ENCODE measurements at regions not wholly inside any gene's neighbourhood (a gene's known extent, or its start where the extent isn't known, plus 50 kb on each side); places are given as distances from the start of the nearest gene placed in this dataset.

DNA sequence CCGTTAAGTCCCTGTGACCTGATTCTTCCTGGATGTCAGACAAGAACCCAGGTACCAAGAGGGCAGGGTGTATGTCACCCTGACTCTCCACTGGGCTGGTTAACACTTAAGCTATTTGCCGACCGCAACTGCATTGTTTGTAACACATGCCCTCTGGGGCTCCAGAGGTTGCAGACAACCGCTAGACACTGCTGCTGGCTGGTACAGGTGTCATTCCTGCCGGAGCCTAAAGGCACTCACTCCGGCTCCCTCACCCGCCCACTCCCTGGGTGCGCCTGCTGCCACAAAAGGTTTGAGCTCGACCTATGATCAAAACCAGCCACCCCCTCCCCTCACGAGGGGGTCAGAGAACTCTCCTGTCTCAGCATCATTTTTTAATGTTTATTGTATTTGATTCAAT is 208.2 kb downstream of the FAT4 start:
- WGBS, 2 donors: 90 to 93% methylated on average over 10 of the region's 10 CpGs

DNA sequence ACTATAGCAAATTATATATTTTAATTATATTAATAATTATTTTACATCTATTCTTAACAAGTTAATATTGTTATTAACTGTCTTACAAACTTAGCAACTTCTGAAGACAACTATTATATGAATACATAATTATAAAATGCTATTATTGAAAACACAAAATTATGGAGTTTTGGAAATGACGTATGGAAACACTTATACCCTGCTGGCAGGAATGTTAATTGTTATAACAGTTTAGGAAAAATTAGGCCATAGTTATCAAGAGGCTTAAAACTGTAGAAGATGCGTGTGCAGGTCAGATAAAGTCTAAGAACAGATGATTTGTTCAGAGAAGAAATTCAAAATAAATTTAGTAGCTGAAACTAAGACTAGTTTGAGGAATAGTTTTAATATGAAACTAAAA is 211.7 kb downstream of the FAT4 start:
- no peaks in the 10 kb centered on the region for H3K9me3 ChIP-seq (ENCODE audit: control insufficient read depth, low read length)
- WGBS, 2 donors: 86 to 89% methylated on average over 2 of the region's 2 CpGs
- no peaks in the 10 kb centered on the region for H3K4me1 ChIP-seq (ENCODE audit: control insufficient read depth in 1 of 2, insufficient read depth in 2 of 2, low read length in 2 of 2)
- no peak for DNase-seq
- no peak overlapping the region for H3K27ac ChIP-seq (ENCODE audit: low read depth in 1 of 2, low read length in 2 of 2)
- no peak for ATAC-seq (ENCODE audit: low FRiP score)
- H3K4me3 ChIP-seq (ENCODE audit: low read length in 2 of 2): no peak overlapping the region
- no peaks in the 10 kb centered on the region for H3K36me3 ChIP-seq (ENCODE audit: control insufficient read depth in 1 of 2, insufficient read depth in 2 of 2, low read length in 1 of 2)
- intact Hi-C loops (cut with DNase I): no loop called here
- no peaks in the 10 kb centered on the region for H3K27me3 ChIP-seq (ENCODE audit: control insufficient read depth in 1 of 2, insufficient read depth in 2 of 2, low read length in 1 of 2)

More for the DNA sequence above, 208.2 kb downstream of the FAT4 start:
- Histone ChIP-seq H3K4me3 (ENCODE audit: low read length in 2 of 2) (no peak overlapping the region), H3K4me1 (ENCODE audit: control insufficient read depth in 1 of 2, insufficient read depth in 2 of 2, low read length in 2 of 2) (no peaks in the 10 kb centered on the region), H3K36me3 (ENCODE audit: control insufficient read depth in 1 of 2, insufficient read depth in 2 of 2, low read length in 1 of 2) (no peaks in the 10 kb centered on the region), H3K27me3 (ENCODE audit: control insufficient read depth in 1 of 2, insufficient read depth in 2 of 2, low read length in 1 of 2) (no peaks in the 10 kb centered on the region), H3K27ac (ENCODE audit: low read depth in 1 of 2, low read length in 2 of 2) (no peak overlapping the region), H3K9me3 (ENCODE audit: control insufficient read depth, low read length) (no peaks in the 10 kb centered on the region)
- DNase-seq (no peak), ATAC-seq (ENCODE audit: low FRiP score) (no peak)
- intact Hi-C loops (cut with DNase I): loop anchor here in 1 of 2 donors (5.0 kb wide), 1 partner anchor 219 kb away; no protein-coding TSS in a partner anchor

DNA sequence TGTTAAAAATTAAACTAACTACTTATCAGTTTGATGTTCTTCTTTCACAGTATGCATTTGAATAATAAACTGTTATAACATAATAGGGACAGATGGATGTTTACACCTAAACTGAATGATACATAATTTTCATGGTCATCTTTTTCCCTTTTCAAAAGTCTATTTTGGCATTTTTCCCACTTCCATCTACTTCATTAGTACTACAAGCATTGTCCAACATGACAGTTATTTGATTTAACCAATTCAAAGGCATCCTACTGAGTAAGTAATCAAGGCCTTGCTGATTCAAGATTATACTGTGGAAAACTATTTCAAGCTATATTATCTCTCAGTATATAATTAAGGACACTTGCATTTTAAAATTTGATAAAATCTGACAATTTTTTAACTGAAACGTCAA is 212.9 kb downstream of the FAT4 start:
- no peaks in the 10 kb centered on the region for H3K36me3 ChIP-seq (ENCODE audit: control insufficient read depth in 1 of 2, insufficient read depth in 2 of 2, low read length in 1 of 2)
- no peak overlapping the region for H3K27ac ChIP-seq (ENCODE audit: low read depth in 1 of 2, low read length in 2 of 2)
- 88 to 91% methylated on average over 1 of the region's 1 CpG for WGBS, 2 donors
- ATAC-seq (ENCODE audit: low FRiP score) (no peak), DNase-seq (no peak)
- H3K9me3 ChIP-seq (ENCODE audit: control insufficient read depth, low read length): no peaks in the 10 kb centered on the region
- H3K4me3 ChIP-seq (ENCODE audit: low read length in 2 of 2): no peak overlapping the region
- intact Hi-C loops (cut with DNase I): no loop called here
- H3K4me1 ChIP-seq (ENCODE audit: control insufficient read depth in 1 of 2, insufficient read depth in 2 of 2, low read length in 2 of 2): no peaks in the 10 kb centered on the region
- no peaks in the 10 kb centered on the region for H3K27me3 ChIP-seq (ENCODE audit: control insufficient read depth in 1 of 2, insufficient read depth in 2 of 2, low read length in 1 of 2)

DNA sequence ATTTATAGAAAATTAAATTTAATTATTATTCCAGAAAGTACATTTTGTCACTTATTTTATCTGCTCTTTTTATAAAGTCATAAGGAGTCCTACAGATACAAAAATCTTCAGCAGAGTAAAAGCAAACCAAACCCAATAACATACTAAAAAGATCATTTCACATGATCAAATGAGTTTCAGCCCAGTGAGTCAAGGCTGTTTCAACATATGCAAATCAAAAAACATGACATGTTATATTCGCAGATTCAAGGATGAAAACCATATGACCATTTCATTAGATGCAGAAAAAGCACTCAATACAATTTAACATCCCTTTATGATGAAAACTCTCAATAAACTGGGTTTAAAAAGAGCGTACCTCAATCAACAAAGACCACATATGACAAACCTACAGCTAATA is 214.3 kb downstream of the FAT4 start:
- H3K27me3 ChIP-seq (ENCODE audit: control insufficient read depth in 1 of 2, insufficient read depth in 2 of 2, low read length in 1 of 2): no peaks in the 10 kb centered on the region
- H3K36me3 ChIP-seq (ENCODE audit: control insufficient read depth in 1 of 2, insufficient read depth in 2 of 2, low read length in 1 of 2): no peaks in the 10 kb centered on the region
- no peak for DNase-seq
- H3K9me3 ChIP-seq (ENCODE audit: control insufficient read depth, low read length): no peaks in the 10 kb centered on the region
- H3K4me1 ChIP-seq (ENCODE audit: control insufficient read depth in 1 of 2, insufficient read depth in 2 of 2, low read length in 2 of 2): no peaks in the 10 kb centered on the region
- ATAC-seq (ENCODE audit: low FRiP score): no peak
- H3K4me3 ChIP-seq (ENCODE audit: low read length in 2 of 2): no peak overlapping the region
- 91 to 94% methylated on average over 2 of the region's 2 CpGs for WGBS, 2 donors
- H3K27ac ChIP-seq (ENCODE audit: low read depth in 1 of 2, low read length in 2 of 2): no peak overlapping the region
- intact Hi-C loops (cut with DNase I): no loop called here

DNA sequence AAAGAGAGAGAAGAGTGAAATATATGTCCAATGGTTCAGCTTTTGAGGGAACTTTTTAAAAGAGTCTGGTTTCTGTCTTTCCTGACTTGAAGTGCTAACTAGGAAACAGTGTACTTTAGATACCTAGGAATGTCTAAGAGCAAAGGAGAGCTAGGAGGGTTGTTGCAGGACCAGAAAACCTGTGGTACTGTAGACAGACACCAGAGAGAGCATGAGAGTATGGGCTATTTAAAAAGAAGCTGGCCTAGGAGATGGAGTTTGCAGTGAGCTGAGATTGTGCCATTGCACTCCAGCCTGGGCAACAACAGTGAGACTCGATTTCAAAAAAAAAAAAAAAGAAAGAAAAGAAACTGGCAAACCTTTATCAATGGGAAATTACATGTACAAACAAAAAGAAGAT is 223.9 kb downstream of the FAT4 start:
- DNase-seq (no peak), ATAC-seq (ENCODE audit: low FRiP score) (no peak)
- intact Hi-C loops (cut with DNase I): no loop called here
- Histone ChIP-seq H3K36me3 (ENCODE audit: control insufficient read depth in 1 of 2, insufficient read depth in 2 of 2, low read length in 1 of 2) (no peaks in the 10 kb centered on the region), H3K4me3 (ENCODE audit: low read length in 2 of 2) (no peak overlapping the region), H3K27ac (ENCODE audit: low read depth in 1 of 2, low read length in 2 of 2) (no peak overlapping the region), H3K4me1 (ENCODE audit: control insufficient read depth in 1 of 2, insufficient read depth in 2 of 2, low read length in 2 of 2) (no peaks in the 10 kb centered on the region), H3K9me3 (ENCODE audit: control insufficient read depth, low read length) (no peaks in the 10 kb centered on the region), H3K27me3 (ENCODE audit: control insufficient read depth in 1 of 2, insufficient read depth in 2 of 2, low read length in 1 of 2) (no peaks in the 10 kb centered on the region)
- WGBS, 2 donors: 27 to 63% methylated on average over 1 of the region's 1 CpG

DNA sequence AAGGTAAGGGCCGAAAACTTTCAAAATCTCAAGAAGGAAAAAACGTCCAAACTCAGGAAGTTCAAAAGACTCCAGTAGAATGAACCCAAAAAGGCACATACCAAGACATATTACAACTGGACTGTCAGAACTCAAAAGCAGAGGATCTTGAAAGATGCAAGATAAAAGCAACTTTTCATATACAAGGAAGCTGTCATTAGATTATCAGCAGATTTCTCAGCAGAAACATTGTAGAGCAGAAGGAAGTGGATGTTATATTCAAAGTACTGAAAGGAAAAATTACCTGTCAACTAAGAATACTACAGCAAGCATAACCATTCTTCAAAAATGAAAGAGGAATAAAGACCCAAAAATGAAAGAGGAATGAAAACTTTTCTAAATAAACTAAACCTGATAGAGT is 224.9 kb downstream of the FAT4 start:
- Histone ChIP-seq H3K9me3 (ENCODE audit: control insufficient read depth, low read length) (no peaks in the 10 kb centered on the region), H3K4me3 (ENCODE audit: low read length in 2 of 2) (no peak overlapping the region), H3K27me3 (ENCODE audit: control insufficient read depth in 1 of 2, insufficient read depth in 2 of 2, low read length in 1 of 2) (no peaks in the 10 kb centered on the region), H3K27ac (ENCODE audit: low read depth in 1 of 2, low read length in 2 of 2) (no peak overlapping the region), H3K36me3 (ENCODE audit: control insufficient read depth in 1 of 2, insufficient read depth in 2 of 2, low read length in 1 of 2) (no peaks in the 10 kb centered on the region), H3K4me1 (ENCODE audit: control insufficient read depth in 1 of 2, insufficient read depth in 2 of 2, low read length in 2 of 2) (no peaks in the 10 kb centered on the region)
- DNase-seq (no peak), ATAC-seq (ENCODE audit: low FRiP score) (no peak)
- WGBS, 2 donors: 82 to 88% methylated on average over 2 of the region's 2 CpGs
- intact Hi-C loops (cut with DNase I): no loop called here

DNA sequence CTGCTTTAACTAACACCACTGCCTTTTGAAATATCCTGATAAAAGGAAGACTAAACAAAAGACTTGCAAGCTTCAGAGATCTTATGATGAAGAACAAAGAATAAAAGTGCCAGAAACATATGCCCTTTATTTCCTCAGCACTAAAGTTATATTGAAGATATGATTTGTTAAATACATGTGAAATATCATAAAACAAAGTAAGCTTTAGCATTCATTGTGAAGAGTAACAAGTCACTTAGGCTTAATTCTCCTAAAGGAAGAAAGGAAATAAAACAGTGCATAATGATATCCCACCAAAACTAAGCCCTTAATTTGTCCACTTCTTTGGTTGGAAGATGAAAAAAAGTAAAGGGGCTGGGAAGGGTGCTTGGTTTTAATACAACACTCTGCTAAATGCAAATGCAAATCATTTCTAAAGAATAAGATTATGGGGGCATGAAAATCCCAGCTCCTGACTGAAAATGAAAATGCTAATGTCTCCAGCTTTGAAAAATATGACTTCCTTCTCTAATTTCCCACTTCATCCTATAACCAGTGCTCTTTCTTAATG is 227.2 kb downstream of the FAT4 start:
- no peak overlapping the region for H3K27ac ChIP-seq (ENCODE audit: low read depth in 1 of 2, low read length in 2 of 2)
- intact Hi-C loops (cut with DNase I): no loop called here

DNA sequence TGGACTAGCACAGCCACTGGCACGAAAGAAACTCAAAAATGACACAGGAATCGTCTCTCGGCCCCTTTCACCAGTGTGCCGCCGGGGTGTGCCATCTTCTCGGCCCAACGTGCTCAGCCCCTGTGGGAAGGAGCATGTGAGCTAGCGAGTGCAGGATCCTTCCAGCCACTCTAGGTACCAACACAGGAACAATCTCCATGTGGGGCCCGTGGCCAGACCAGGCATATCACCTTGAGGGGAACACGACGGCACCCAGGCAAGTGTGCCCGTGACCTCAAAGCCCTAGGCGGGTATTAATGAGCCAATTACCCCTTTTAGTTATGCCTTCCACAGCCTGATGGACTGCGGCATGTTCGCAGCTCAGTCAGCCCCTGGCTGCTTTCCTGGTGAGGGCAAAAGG is 231.5 kb downstream of the FAT4 start:
- DNase-seq (no peak), ATAC-seq (ENCODE audit: low FRiP score) (no peak)
- Histone ChIP-seq H3K4me1 (ENCODE audit: control insufficient read depth in 1 of 2, insufficient read depth in 2 of 2, low read length in 2 of 2) (no peaks in the 10 kb centered on the region), H3K36me3 (ENCODE audit: control insufficient read depth in 1 of 2, insufficient read depth in 2 of 2, low read length in 1 of 2) (no peaks in the 10 kb centered on the region), H3K27me3 (ENCODE audit: control insufficient read depth in 1 of 2, insufficient read depth in 2 of 2, low read length in 1 of 2) (no peaks in the 10 kb centered on the region), H3K27ac (ENCODE audit: low read depth in 1 of 2, low read length in 2 of 2) (no peak overlapping the region), H3K4me3 (ENCODE audit: low read length in 2 of 2) (no peak overlapping the region), H3K9me3 (ENCODE audit: control insufficient read depth, low read length) (no peaks in the 10 kb centered on the region)
- intact Hi-C loops (cut with DNase I): no loop called here
- 96 to 98% methylated on average over 15 of the region's 15 CpGs for WGBS, 2 donors

More for the DNA sequence above, 227.2 kb downstream of the FAT4 start:
- no peaks in the 10 kb centered on the region for H3K27me3 ChIP-seq (ENCODE audit: control insufficient read depth in 1 of 2, insufficient read depth in 2 of 2, low read length in 1 of 2)
- ATAC-seq (ENCODE audit: low FRiP score) (no peak), DNase-seq (no peak)
- H3K9me3 ChIP-seq (ENCODE audit: control insufficient read depth, low read length): no peaks in the 10 kb centered on the region
- no peaks in the 10 kb centered on the region for H3K4me1 ChIP-seq (ENCODE audit: control insufficient read depth in 1 of 2, insufficient read depth in 2 of 2, low read length in 2 of 2)
- H3K4me3 ChIP-seq (ENCODE audit: low read length in 2 of 2): no peak overlapping the region
- H3K36me3 ChIP-seq (ENCODE audit: control insufficient read depth in 1 of 2, insufficient read depth in 2 of 2, low read length in 1 of 2): no peaks in the 10 kb centered on the region

DNA sequence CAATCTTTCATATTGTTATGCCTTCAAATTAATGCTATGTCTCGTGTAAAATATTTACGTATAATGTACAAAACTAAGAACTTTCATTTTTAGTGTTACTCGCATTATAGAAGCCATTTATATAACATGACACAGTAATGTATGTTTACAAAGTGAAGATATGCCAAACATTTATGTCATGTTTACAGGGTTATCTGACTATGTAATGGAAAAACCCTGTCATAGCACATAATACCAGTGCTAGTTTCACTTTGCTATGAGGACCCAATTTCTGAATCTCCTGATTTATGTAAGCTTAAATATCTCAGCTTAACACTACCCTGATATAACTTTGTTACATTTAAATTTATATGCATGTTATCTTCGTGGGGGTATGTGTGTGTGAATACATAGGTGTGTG is 233.1 kb downstream of the FAT4 start:
- WGBS, 2 donors: 75 to 80% methylated on average over 4 of the region's 4 CpGs
- no peaks in the 10 kb centered on the region for H3K4me1 ChIP-seq (ENCODE audit: control insufficient read depth in 1 of 2, insufficient read depth in 2 of 2, low read length in 2 of 2)
- no peak for DNase-seq
- ATAC-seq (ENCODE audit: low FRiP score): no peak
- H3K36me3 ChIP-seq (ENCODE audit: control insufficient read depth in 1 of 2, insufficient read depth in 2 of 2, low read length in 1 of 2): no peaks in the 10 kb centered on the region
- intact Hi-C loops (cut with DNase I): no loop called here
- no peak overlapping the region for H3K4me3 ChIP-seq (ENCODE audit: low read length in 2 of 2)
- H3K27ac ChIP-seq (ENCODE audit: low read depth in 1 of 2, low read length in 2 of 2): no peak overlapping the region
- no peaks in the 10 kb centered on the region for H3K27me3 ChIP-seq (ENCODE audit: control insufficient read depth in 1 of 2, insufficient read depth in 2 of 2, low read length in 1 of 2)
- no peaks in the 10 kb centered on the region for H3K9me3 ChIP-seq (ENCODE audit: control insufficient read depth, low read length)
